Rectal smooth muscle tissue (tissue), 1 donor: ENCODE measurements at regions not wholly inside any gene's neighbourhood (a gene's known extent, or its start where the extent isn't known, plus 50 kb on each side); places are given as distances from the start of the nearest gene placed in this dataset.
A peak's percentile ranks its signal among the peaks of the same experiment; 100 is the strongest.
"Not testable (repeated sequence)": the region's sequence is repeated elsewhere in the genome, so short reads cannot be mapped to it uniquely, and the experiment has no call there.

Source experiments
- H3K27ac ChIP-seq: one replicate; pipeline ENCODE4 v1.7.0; 2013; ENCODE audit warnings: low read depth, low read length, inconsistent platforms
- H3K27me3 ChIP-seq: one replicate; pipeline ENCODE4 v1.7.0; 2013; ENCODE audit warnings: low read length; ENCODE audit not compliant: control insufficient read depth, insufficient read depth
- H3K36me3 ChIP-seq: one replicate; pipeline ENCODE4 v1.7.0; 2013; ENCODE audit warnings: low read length; ENCODE audit not compliant: control insufficient read depth, insufficient read depth
- H3K4me1 ChIP-seq: one replicate; pipeline ENCODE4 v1.7.0; 2013; ENCODE audit warnings: low read length; ENCODE audit not compliant: control insufficient read depth, insufficient read depth
- H3K4me3 ChIP-seq: one replicate; pipeline ENCODE4 v1.7.0; 2013; ENCODE audit warnings: low read length
- H3K9ac ChIP-seq: one replicate; pipeline ENCODE4 v1.7.0; 2013; ENCODE audit warnings: low read length

- H3K4me3 ChIP-seq, H3K36me3 ChIP-seq, H3K4me1 ChIP-seq, H3K9ac ChIP-seq, H3K27me3 ChIP-seq, H3K27ac ChIP-seq: not testable (repeated sequence)
These were observed 71.4 kb upstream of the LRPPRC start for GRCh38 chr2:44067012-44067790.

DNA sequence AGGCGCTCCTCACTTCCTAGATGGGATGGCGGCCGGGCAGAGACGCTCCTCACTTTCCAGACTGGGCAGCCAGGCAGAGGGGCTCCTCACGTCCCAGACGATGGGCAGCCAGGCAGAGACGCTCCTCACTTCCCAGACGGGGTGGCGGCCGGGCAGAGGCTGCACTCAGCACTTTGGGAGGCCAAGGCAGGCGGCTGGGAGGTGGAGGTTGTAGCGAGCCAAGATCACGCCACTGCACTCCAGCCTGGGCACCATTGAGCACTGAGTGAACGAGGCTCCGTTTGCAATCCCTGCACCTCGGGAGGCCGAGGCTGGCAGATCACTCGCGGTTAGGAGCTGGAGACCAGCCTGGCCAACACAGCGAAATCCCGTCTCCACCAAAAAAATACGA lies 72.0 kb upstream of the LRPPRC start:
- not testable (repeated sequence) for H3K36me3 ChIP-seq, H3K4me1 ChIP-seq, H3K9ac ChIP-seq, H3K4me3 ChIP-seq, H3K27me3 ChIP-seq, H3K27ac ChIP-seq

DNA sequence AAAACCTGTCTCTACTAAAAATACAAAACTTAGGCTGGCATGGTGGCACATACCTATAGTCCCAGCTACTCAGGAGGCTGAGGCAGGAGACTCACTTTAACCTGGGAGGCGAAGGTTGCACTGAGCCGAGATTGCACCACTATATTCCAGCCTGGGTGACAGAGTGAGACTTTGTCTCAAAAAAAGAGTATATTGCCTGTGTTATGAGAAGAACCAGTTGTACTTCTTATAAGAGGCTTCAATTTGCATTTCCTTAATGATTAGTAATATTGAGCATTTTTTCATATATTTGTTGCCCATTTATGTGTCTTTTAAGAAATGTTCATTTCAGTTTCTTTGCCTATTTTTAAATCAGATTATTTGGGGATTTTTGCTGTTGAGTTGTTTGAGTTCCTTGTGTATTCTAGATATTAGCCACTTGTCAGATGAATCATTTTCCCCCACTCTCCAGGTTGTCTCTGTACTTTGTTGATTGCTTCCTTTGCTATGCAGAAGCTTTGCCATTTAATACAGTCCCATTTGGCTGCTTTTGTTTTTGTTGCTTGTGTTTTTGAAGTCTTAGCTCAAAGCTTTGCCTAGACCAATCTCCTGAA lies 75.8 kb upstream of the LRPPRC start:
- H3K36me3 ChIP-seq: no peaks in the 10 kb centered on the region
- H3K27ac ChIP-seq: no peak overlapping the region
- no peak overlapping the region for H3K4me3 ChIP-seq
- no peak overlapping the region for H3K9ac ChIP-seq
- no peaks in the 10 kb centered on the region for H3K4me1 ChIP-seq
- H3K27me3 ChIP-seq: no peaks in the 10 kb centered on the region

- H3K9ac ChIP-seq, H3K4me1 ChIP-seq, H3K27ac ChIP-seq, H3K36me3 ChIP-seq, H3K27me3 ChIP-seq, H3K4me3 ChIP-seq: not testable (repeated sequence)
These were observed 77.9 kb upstream of the LRPPRC start for GRCh38 chr2:44073667-44074066.

- not testable (repeated sequence) for H3K27ac ChIP-seq, H3K4me3 ChIP-seq, H3K9ac ChIP-seq, H3K4me1 ChIP-seq, H3K36me3 ChIP-seq, H3K27me3 ChIP-seq
These were observed 79.0 kb upstream of the LRPPRC start for GRCh38 chr2:44074795-44075194.

DNA sequence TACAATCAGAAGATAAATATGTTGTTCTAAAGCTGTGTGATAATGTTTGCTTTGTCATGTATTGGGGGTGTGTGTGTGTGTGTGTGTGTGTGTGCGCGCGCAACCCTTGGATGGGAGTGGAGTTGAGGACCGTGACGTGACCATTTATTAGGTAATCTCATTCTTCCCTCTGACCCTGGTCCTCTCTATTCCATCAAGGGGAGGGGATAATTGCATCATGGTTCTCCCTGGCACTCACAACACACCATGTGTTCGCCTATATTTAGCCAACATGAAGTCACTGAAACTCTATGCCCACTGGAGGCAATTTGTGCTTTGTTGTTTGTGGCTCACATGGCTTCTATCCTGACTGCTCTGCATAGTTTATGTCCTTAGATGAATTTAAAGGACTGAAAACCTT lies 79.8 kb upstream of the LRPPRC start:
- no peaks in the 10 kb centered on the region for H3K4me1 ChIP-seq
- no peaks in the 10 kb centered on the region for H3K27me3 ChIP-seq
- H3K36me3 ChIP-seq: no peaks in the 10 kb centered on the region
- no peak overlapping the region for H3K27ac ChIP-seq
- H3K9ac ChIP-seq: no peak overlapping the region
- H3K4me3 ChIP-seq: no peak overlapping the region

DNA sequence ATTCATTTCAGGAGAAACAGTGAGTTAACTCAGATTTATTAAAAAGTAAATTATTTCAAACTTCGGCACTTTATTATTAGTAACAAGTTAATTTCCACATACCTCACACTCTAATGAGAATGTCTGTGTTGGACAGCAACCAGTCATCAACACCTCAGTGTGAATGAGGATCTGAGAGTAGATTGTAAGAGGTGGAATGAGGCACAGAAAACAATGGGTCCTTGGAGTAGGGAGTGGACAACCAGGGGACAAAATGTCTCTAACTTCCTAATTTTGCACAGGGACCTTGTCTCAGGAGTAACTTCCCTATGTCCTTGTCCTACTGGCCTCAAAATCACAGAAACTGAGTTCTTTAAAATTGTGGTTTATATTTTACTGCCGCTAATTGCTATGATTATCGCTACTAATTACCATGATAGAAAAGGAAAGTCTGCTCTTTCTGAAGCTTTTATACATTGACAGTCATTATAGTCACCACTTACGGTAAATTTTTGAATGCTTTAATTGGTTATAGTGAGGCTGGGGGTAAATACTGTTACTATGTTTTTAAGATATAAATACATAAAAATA lies 82.2 kb upstream of the LRPPRC start:
- Histone ChIP-seq H3K4me1 (no peaks in the 10 kb centered on the region), H3K9ac (no peak overlapping the region), H3K27ac (no peak overlapping the region), H3K27me3 (no peaks in the 10 kb centered on the region), H3K36me3 (no peaks in the 10 kb centered on the region), H3K4me3 (no peak overlapping the region)

- Histone ChIP-seq H3K4me1 (no peaks in the 10 kb centered on the region), H3K36me3 (no peaks in the 10 kb centered on the region), H3K27ac (no peak overlapping the region), H3K4me3 (no peak overlapping the region), H3K9ac (no peak overlapping the region), H3K27me3 (no peaks in the 10 kb centered on the region)
These were observed 83.9 kb upstream of the LRPPRC start for GRCh38 chr2:44079686-44080085.

DNA sequence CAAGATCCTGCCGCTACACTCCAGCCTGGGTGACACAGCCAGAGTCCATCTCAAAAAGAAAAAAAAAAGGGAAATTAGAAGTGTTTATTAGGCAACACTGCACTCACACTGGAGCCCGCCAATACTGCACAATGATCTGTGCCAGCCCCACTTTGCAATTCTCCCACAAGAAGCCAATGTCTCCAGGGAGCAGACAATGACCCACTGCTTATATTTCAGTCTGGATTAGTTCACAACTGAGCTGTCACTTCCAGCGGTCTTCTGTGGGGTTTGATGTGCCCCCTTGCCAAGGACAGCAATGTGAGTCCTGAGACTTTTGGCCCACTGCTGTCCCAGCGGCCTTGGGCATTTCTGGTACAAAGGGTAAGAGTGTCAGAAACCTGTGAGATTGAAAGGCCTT lies 85.6 kb upstream of the PPM1B start:
- H3K27me3 ChIP-seq: no peaks in the 10 kb centered on the region
- no peak overlapping the region for H3K9ac ChIP-seq
- H3K36me3 ChIP-seq: no peaks in the 10 kb centered on the region
- H3K27ac ChIP-seq: no peak overlapping the region
- no peak overlapping the region for H3K4me3 ChIP-seq
- H3K4me1 ChIP-seq: peaks cover 2% of the 10 kb centered on the region

DNA sequence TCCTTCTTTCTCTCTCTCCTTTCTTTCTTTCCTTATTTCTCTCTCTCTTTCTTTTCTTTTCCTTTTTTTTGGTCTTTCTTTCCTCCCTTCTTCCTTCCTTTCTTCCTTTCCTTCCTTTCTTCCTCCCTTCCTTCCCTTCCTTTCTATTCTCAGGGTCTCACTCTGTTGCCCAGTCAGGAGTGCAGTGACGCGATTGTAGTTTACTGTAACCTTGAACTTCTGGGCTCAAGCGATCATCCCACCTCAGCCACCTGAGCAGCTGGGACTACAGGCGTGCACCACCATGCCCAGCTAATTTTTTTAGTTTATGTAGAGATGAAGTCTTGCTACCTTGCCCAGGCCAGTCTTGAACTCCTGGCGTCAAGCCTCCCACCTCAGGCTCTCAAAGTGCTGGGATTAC lies 83.8 kb upstream of the PPM1B start:
- Histone ChIP-seq H3K27me3 (no peaks in the 10 kb centered on the region), H3K4me3 (no peak overlapping the region), H3K27ac (no peak overlapping the region), H3K4me1 (peaks cover 2% of the 10 kb centered on the region), H3K36me3 (no peaks in the 10 kb centered on the region), H3K9ac (no peak overlapping the region)

DNA sequence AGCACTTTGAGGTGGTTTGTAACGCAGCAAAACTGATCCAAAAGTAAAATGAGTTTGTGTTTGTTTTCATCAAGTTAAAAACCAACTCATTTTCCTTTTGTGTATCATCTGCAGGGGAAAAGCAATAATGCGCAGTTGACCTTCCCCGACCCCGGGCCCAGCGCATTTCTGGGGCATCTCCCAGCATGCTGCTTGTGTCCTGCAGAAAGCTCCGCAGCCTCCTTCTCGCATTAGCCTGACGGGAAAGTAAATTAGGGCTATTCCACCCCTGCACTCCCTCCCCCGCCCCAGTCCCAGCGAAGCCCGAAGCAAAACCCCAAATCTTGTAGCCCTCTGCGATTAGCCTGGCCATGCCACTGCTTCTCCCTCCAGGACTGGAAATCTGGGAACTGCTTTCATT lies 82.0 kb upstream of the PPM1B start:
- Histone ChIP-seq H3K9ac (no peak overlapping the region), H3K27me3 (no peaks in the 10 kb centered on the region)

GRCh38 chr2:44087036-44087713 lies 81.5 kb upstream of the PPM1B start:
- H3K27ac ChIP-seq: peak overlapping the region; percentile 60
- H3K4me3 ChIP-seq: peak overlapping the region; percentile 60
- no peak overlapping the region for H3K9ac ChIP-seq

More for the DNA sequence above, 82.0 kb upstream of the PPM1B start:
- Histone ChIP-seq H3K4me3 (peak overlapping the region; percentile 53), H3K4me1 (peaks cover 2% of the 10 kb centered on the region), H3K27ac (no peak overlapping the region), H3K36me3 (no peaks in the 10 kb centered on the region)

More at GRCh38 chr2:44087036-44087713, 81.5 kb upstream of the PPM1B start:
- Histone ChIP-seq H3K36me3 (no peaks in the 10 kb centered on the region), H3K4me1 (peaks cover 2% of the 10 kb centered on the region), H3K27me3 (no peaks in the 10 kb centered on the region)
